ENCODE measurements at regions not wholly inside any gene's neighbourhood (a gene's known extent, or its start where the extent isn't known, plus 50 kb on each side); places are given as distances from the start of the nearest gene placed in this dataset.

- no peak for DNase-seq (ENCODE audit: low spot score)
Observed at GRCh38 chr6:10048370-10049297, 366.2 kb downstream of the TFAP2A start.

- no peak for DNase-seq (ENCODE audit: low spot score)
Observed at GRCh38 chr6:10042280-10042679, 372.6 kb downstream of the TFAP2A start.

- DNase-seq (ENCODE audit: low spot score), result no peak
Observed at GRCh38 chr6:10033223-10033829, 381.5 kb downstream of the TFAP2A start.

GRCh38 chr6:10031617-10032016 is 383.3 kb downstream of the TFAP2A start:
- no peak for DNase-seq (ENCODE audit: low spot score)

GRCh38 chr6:10030942-10031537 is 383.8 kb downstream of the TFAP2A start:
- no peak for DNase-seq (ENCODE audit: low spot score)

GRCh38 chr6:10028222-10028621 is 386.7 kb downstream of the TFAP2A start:
- DNase-seq (ENCODE audit: low spot score), result no peak

GRCh38 chr6:10019851-10020250 is 395.0 kb downstream of the TFAP2A start:
- no peak for DNase-seq (ENCODE audit: low spot score)

- DNase-seq (ENCODE audit: low spot score), result no peak
Observed at GRCh38 chr6:10014557-10014956, 400.3 kb downstream of the TFAP2A start.

- DNase-seq (ENCODE audit: low spot score), result no peak
Observed at GRCh38 chr6:10000551-10000950, 414.3 kb downstream of the TFAP2A start.

GRCh38 chr6:9999796-10000195 is 415.1 kb downstream of the TFAP2A start:
- no peak for DNase-seq (ENCODE audit: low spot score)

- no peak for DNase-seq (ENCODE audit: low spot score)
Observed at GRCh38 chr6:9986273-9986672, 428.6 kb downstream of the TFAP2A start.

GRCh38 chr6:9985481-9985880 is 429.4 kb downstream of the TFAP2A start:
- DNase-seq (ENCODE audit: low spot score), result no peak

- DNase-seq (ENCODE audit: low spot score), result no peak
Observed at GRCh38 chr6:9984607-9985006, 430.3 kb downstream of the TFAP2A start.

- no peak for DNase-seq (ENCODE audit: low spot score)
Observed at GRCh38 chr6:9983168-9983567, 431.7 kb downstream of the TFAP2A start.

- no peak for DNase-seq (ENCODE audit: low spot score)
Observed at GRCh38 chr6:9982215-9982614, 432.7 kb downstream of the TFAP2A start.

GRCh38 chr6:9979996-9980395 is 434.9 kb downstream of the TFAP2A start:
- DNase-seq (ENCODE audit: low spot score), result no peak

GRCh38 chr6:9978480-9978879 is 436.4 kb downstream of the TFAP2A start:
- no peak for DNase-seq (ENCODE audit: low spot score)

GRCh38 chr6:9977411-9977810 is 437.5 kb downstream of the TFAP2A start:
- DNase-seq (ENCODE audit: low spot score), result no peak

GRCh38 chr6:9961646-9962045 is 453.2 kb downstream of the TFAP2A start:
- no peak for DNase-seq (ENCODE audit: low spot score)

- no peak for DNase-seq (ENCODE audit: low spot score)
Observed at GRCh38 chr6:9957215-9957759, 457.6 kb downstream of the TFAP2A start.

GRCh38 chr6:9948678-9949077 is 466.2 kb downstream of the TFAP2A start:
- no peak for DNase-seq (ENCODE audit: low spot score)

- DNase-seq (ENCODE audit: low spot score), result no peak
Observed at GRCh38 chr6:9943986-9944385, 470.9 kb downstream of the TFAP2A start.

- DNase-seq (ENCODE audit: low spot score), result no peak
Observed at GRCh38 chr6:9943026-9943425, 471.8 kb downstream of the TFAP2A start.
